ENCODE measurements at regions not wholly inside any gene's neighbourhood (a gene's known extent, or its start where the extent isn't known, plus 50 kb on each side); places are given as distances from the start of the nearest gene placed in this dataset.

GRCh38 chr2:150267651-150268415 is 219.6 kb downstream of the RND3 start:
- TF ChIP-seq CTCF (IDR thresholded peaks at IDR 0.05 in 2 of 3, conservative IDR thresholded peaks at IDR 0.05 in 1 of 3; ENCODE audit: borderline replicate concordance in 1 of 3, insufficient read depth in 1 of 3, low read depth in 2 of 3, low read length in 2 of 3), result no peak
- no peak for TF ChIP-seq MAX (IDR thresholded peaks at IDR 0.05)
- TF ChIP-seq TCF7L2 (IDR thresholded peaks at IDR 0.05; ENCODE audit: borderline replicate concordance, extremely low read depth, insufficient read depth, insufficient read length), result no peak
- no peak for TF ChIP-seq POLR2A (IDR thresholded peaks at IDR 0.05; ENCODE audit: borderline replicate concordance, extremely low read depth, insufficient read depth, insufficient read length)
- TF ChIP-seq POLR2AphosphoS5 (IDR thresholded peaks at IDR 0.05; ENCODE audit: low read depth, low read length), result no peak
- TF ChIP-seq SP1 (IDR thresholded peaks at IDR 0.05; ENCODE audit: low read depth), result no peak
- no peak for TF ChIP-seq ZNF274 (IDR thresholded peaks at IDR 0.05; ENCODE audit: low read depth, low read length)
- no peak for TF ChIP-seq EZH2 (IDR thresholded peaks at IDR 0.05)
- no peak for TF ChIP-seq EGR1 (IDR thresholded peaks at IDR 0.05; ENCODE audit: low read depth)
- no peak for TF ChIP-seq REST (IDR thresholded peaks at IDR 0.05; ENCODE audit: low read depth)
